ENCODE measurements at regions not wholly inside any gene's neighbourhood (a gene's known extent, or its start where the extent isn't known, plus 50 kb on each side); places are given as distances from the start of the nearest gene placed in this dataset.

DNA sequence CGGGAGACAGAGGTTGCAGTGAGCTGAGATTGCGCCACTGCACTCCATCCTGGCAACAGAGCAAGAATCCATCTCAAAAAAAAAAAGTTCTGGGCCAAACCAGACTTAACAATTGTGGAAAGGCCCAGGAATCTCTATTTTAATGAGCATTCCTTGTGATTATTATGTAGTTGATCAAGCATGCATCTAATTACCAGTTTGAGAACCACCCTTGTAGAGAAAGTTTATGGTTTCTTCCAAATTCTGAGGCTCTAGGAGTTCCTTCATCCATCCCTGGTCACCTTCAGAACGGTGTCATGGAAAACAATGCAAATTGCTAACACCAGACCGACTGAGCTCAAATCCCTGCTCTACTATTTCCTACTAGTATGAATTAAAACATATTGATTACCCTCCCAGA is 246.3 kb upstream of the KLHL29 start:
- Histone ChIP-seq H3K36me3 (no peaks in the 10 kb centered on the region), H3K27me3 (no peaks in the 10 kb centered on the region), H3K9me3 (peaks cover 0 to 6% (median 0%) of the 10 kb centered on the region in 12 donors), H3K27ac (no peak overlapping the region), H3K4me3 (no peak overlapping the region), H3K4me1 (peaks cover 0 to 15% (median 0%) of the 10 kb centered on the region in 12 donors)
- DNase-seq (no peak), ATAC-seq (no peak)
- intact Hi-C loops (cut with DNase I): no loop called here
- 81 to 84% (median 83%) methylated on average over 4 of the region's 4 CpGs for WGBS, 4 donors
- TF ChIP-seq, protein P1, sequence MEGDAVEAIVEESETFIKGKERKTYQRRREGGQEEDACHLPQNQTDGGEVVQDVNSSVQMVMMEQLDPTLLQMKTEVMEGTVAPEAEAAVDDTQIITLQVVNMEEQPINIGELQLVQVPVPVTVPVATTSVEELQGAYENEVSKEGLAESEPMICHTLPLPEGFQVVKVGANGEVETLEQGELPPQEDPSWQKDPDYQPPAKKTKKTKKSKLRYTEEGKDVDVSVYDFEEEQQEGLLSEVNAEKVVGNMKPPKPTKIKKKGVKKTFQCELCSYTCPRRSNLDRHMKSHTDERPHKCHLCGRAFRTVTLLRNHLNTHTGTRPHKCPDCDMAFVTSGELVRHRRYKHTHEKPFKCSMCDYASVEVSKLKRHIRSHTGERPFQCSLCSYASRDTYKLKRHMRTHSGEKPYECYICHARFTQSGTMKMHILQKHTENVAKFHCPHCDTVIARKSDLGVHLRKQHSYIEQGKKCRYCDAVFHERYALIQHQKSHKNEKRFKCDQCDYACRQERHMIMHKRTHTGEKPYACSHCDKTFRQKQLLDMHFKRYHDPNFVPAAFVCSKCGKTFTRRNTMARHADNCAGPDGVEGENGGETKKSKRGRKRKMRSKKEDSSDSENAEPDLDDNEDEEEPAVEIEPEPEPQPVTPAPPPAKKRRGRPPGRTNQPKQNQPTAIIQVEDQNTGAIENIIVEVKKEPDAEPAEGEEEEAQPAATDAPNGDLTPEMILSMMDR (IDR thresholded peaks at IDR 0.05): no peak
- TF ChIP-seq POLR2A (IDR thresholded peaks at IDR 0.05): no peak

DNA sequence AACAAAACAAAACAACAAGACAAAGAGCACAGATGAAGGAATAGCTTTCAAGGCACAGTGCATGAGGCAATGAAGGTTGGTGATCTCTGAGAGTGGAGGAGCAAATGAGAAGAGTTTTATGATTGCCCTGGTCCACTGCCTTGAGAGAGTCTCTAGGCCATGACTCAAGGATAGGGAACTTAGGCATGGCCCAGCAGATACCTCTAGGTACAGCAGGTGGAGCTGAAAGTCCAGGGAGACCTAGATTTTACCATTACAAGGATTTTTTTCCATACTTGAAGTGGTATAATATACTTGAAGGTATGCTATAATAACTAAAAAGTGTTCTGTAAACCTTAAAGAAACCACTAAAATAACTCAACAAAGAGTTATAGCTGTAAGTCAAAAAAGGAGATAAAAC is 239.5 kb upstream of the KLHL29 start:
- H3K27me3 ChIP-seq: peaks cover 0 to 6% (median 0%) of the 10 kb centered on the region in 9 donors
- no peaks in the 10 kb centered on the region for H3K36me3 ChIP-seq
- H3K4me1 ChIP-seq: no peaks in the 10 kb centered on the region
- TF ChIP-seq, protein P1 (IDR thresholded peaks at IDR 0.05): no peak
- no peak for TF ChIP-seq POLR2A (IDR thresholded peaks at IDR 0.05)
- H3K4me3 ChIP-seq: no peak overlapping the region
- H3K9me3 ChIP-seq: peaks cover 0 to 6% (median 0%) of the 10 kb centered on the region in 12 donors
- DNase-seq: no peak
- intact Hi-C loops (cut with DNase I): no loop called here
- H3K27ac ChIP-seq: no peak overlapping the region
- no peak for ATAC-seq

DNA sequence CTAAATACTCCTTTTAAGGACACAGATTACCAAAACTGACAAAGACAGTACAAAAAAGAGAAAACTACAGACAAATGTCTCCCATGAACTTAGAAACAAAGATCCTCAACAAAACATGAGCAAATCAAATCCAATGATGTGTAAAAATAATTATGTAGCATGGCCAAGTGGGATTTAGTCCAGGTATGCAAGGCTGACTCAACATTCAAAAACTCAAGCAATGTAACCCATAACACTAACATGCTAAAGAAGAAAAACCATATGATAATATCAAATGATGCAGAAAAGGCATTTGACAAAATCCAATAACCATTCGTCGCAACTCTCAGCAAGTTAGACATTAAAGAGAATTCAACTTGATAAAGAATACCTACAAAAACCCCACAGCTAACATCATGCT is 239.0 kb upstream of the KLHL29 start:
- Histone ChIP-seq H3K4me3 (no peak overlapping the region), H3K36me3 (no peaks in the 10 kb centered on the region), H3K4me1 (no peaks in the 10 kb centered on the region), H3K27me3 (peaks cover 0 to 6% (median 0%) of the 10 kb centered on the region in 9 donors), H3K27ac (no peak overlapping the region), H3K9me3 (peaks cover 0 to 6% (median 0%) of the 10 kb centered on the region in 12 donors)
- no peak for DNase-seq
- TF ChIP-seq, protein P1 (IDR thresholded peaks at IDR 0.05): no peak
- TF ChIP-seq POLR2A (IDR thresholded peaks at IDR 0.05): no peak
- ATAC-seq: no peak
- WGBS, 4 donors: 93 to 99% (median 97%) methylated on average over 2 of the region's 2 CpGs
- intact Hi-C loops (cut with DNase I): no loop called here

DNA sequence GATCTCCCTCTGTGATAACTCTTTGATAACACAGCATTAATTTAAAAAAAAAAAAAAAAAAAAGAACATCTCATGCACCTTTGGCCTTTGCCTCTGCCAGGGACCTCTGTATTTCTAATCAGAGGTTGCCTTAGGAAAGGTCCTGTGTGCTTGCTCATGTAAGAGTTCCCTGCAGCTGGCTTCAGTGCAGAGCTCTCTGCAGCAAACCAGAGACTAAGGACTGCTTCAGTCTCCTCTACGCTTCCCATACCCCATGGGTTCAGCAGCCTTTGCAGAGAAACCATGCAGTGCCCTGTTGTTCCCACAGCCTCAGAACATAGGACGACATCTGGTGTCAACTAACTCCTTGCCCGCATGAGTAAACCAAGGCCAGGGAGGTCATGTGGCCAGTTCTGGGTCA is 236.6 kb upstream of the KLHL29 start:
- Histone ChIP-seq H3K36me3 (no peaks in the 10 kb centered on the region), H3K4me1 (no peaks in the 10 kb centered on the region), H3K4me3 (no peak overlapping the region), H3K27me3 (peaks cover 0 to 6% (median 0%) of the 10 kb centered on the region in 9 donors), H3K27ac (no peak overlapping the region), H3K9me3 (no peaks in the 10 kb centered on the region)
- intact Hi-C loops (cut with DNase I): no loop called here
- 74 to 88% (median 78%) methylated on average over 3 of the region's 3 CpGs for WGBS, 4 donors
- DNase-seq: no peak
- no peak for TF ChIP-seq POLR2A (IDR thresholded peaks at IDR 0.05)
- TF ChIP-seq, protein P1 (IDR thresholded peaks at IDR 0.05): no peak
- no peak for ATAC-seq

Measured in heart left ventricle (tissue), 16 donors.